Activated CD4-positive, alpha-beta T cell treated with anti-CD3 and anti-CD28 coated beads for 36 hours (primary cell): ENCODE measurements at regions not wholly inside any gene's neighbourhood (a gene's known extent, or its start where the extent isn't known, plus 50 kb on each side); places are given as distances from the start of the nearest gene placed in this dataset.

ENCODE experiments used
- ATAC-seq: fragments of 200-7000 bp; cut with Tn5 transposase; one replicate; pipeline ENCODE4 v1.10.0; 2021; ENCODE audit warnings: mild to moderate bottlenecking, moderate library complexity
- CTCF ChIA-PET: fragments of 350-600 bp; sonication (Branson Sonifier 250); formaldehyde crosslinking; loops from one replicate; lab custom pipeline; 2021; ENCODE audit warnings: antibody characterized with exemption; lab: Charles Lee
- POLR2A ChIA-PET: fragments of 350-600 bp; sonication (Branson Sonifier 250); formaldehyde crosslinking; loops from one replicate; lab custom pipeline; 2021; ENCODE audit warnings: antibody characterized with exemption, inconsistent platforms; lab: Charles Lee
- DNase-seq: peaks from one replicate; pipeline ENCODE4 v3.0.0-alpha.2; 2020
- H3K27ac Mint-ChIP-seq: one replicate; pipeline ENCODE4 v1.8.0; 2021; ENCODE audit warnings: mixed read lengths
- H3K27me3 Mint-ChIP-seq: one replicate; pipeline ENCODE4 v1.8.0; 2021; ENCODE audit warnings: mixed read lengths
- H3K36me3 Mint-ChIP-seq: one replicate; pipeline ENCODE4 v1.8.0; 2021; ENCODE audit warnings: low read depth, mixed read lengths
- H3K4me1 Mint-ChIP-seq: one replicate; pipeline ENCODE4 v1.8.0; 2021; ENCODE audit warnings: mixed read lengths
- H3K4me3 Mint-ChIP-seq: one replicate; pipeline ENCODE4 v1.8.0; 2021; ENCODE audit warnings: mild to moderate bottlenecking, moderate library complexity, mixed read lengths
- H3K9me3 Mint-ChIP-seq: one replicate; pipeline ENCODE4 v1.8.0; 2021; ENCODE audit warnings: low read depth, mixed read lengths
- intact Hi-C, 2 experiments: fragments of 100-400 bp; cut with DNase I in 1 of 2; cut with micrococcal nuclease in 1 of 2; formaldehyde crosslinking; loops; one replicate each; pipeline versions ENCODE4 v1.14.2 to v1.15.1; 2022 to 2024; cut with DNase I, micrococcal nuclease

DNA sequence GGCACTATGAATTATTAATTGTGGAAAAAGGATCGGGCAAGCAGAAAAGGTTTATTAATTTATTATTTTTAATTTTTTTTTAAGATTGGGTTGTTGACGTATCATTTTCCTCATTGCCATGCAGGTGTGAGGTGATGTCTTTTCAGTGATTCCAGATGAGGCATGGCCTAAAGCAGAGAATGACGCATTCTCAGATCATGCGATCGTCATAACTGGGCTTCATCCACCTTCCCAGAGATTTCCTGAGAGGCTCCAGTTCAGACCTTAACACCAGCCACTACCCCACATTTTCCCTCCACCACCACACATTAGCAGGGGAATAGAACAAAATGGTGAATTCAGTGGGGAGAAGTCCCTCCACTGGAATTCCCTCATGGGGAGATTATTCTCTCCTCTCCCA is 518.4 kb upstream of the SPHKAP start:
- intact Hi-C loops = no loop called here
- ATAC-seq (no peak), DNase-seq (no peak)
- H3K4me1 Mint-ChIP-seq = no peaks in the 10 kb centered on the region
- CTCF ChIA-PET = no interaction called here
- no peak overlapping the region for H3K27ac Mint-ChIP-seq
- no peaks in the 10 kb centered on the region for H3K36me3 Mint-ChIP-seq
- POLR2A ChIA-PET = no interaction called here
- peaks cover 6% of the 10 kb centered on the region for H3K9me3 Mint-ChIP-seq
- no peaks in the 10 kb centered on the region for H3K27me3 Mint-ChIP-seq
- no peak overlapping the region for H3K4me3 Mint-ChIP-seq

DNA sequence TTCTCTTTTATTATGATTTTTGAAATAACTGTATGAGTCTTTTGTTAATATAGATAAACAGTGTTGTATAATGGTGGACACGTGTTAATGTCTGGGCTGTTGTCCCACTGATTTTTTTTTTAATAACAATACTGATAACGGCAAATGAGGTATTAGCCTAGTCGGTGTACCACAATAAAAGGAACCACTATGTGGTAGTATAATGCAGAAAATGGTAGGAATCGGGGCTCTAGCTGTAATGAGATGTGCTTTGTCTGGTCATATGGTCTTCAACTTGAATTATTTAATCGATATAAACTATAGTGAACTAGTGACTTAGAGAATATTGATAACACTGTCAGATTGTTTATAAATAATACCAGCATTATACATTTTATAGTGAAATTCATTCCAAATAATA is 517.9 kb upstream of the SPHKAP start:
- CTCF ChIA-PET = interaction anchor here (0.8 to 1.3 kb wide), 2 partner anchors 16 to 76 kb away, joined by 3 to 4 read pairs; no protein-coding TSS in a partner anchor
- Mint-ChIP-seq H3K9me3 (peaks cover 6% of the 10 kb centered on the region), H3K4me3 (no peak overlapping the region), H3K27me3 (no peaks in the 10 kb centered on the region), H3K36me3 (no peaks in the 10 kb centered on the region), H3K4me1 (no peaks in the 10 kb centered on the region), H3K27ac (no peak overlapping the region)
- DNase-seq (no peak), ATAC-seq (no peak)
- intact Hi-C loops = no loop called here
- POLR2A ChIA-PET = no interaction called here

DNA sequence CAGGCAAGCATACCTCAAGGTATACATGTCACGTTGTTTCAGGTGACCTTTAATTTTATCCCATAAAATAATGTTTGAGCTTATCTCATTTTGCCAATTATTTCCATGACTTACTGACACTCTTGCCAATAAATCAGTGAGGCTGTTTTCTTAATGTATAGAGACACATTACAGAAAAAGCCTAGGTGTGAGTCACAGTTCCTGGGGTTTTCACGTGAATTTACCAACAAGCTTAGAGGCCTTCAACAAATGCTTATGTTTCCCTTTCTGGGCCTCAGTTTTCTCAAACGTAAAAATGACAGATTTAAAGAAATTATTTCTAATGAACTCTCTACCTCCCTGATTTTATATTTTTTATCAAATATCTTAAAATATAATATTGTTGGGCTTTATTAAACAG is 517.5 kb upstream of the SPHKAP start:
- peaks cover 9% of the 10 kb centered on the region for H3K9me3 Mint-ChIP-seq
- ChIA-PET POLR2A (no interaction called here), CTCF (interaction anchor here (0.8 to 1.3 kb wide), 2 partner anchors 17 to 77 kb away, joined by 3 to 4 read pairs; no protein-coding TSS in a partner anchor)
- H3K27ac Mint-ChIP-seq = no peak overlapping the region
- no peak overlapping the region for H3K4me3 Mint-ChIP-seq
- intact Hi-C loops = no loop called here
- no peak for DNase-seq
- H3K27me3 Mint-ChIP-seq = no peaks in the 10 kb centered on the region
- no peaks in the 10 kb centered on the region for H3K36me3 Mint-ChIP-seq
- no peaks in the 10 kb centered on the region for H3K4me1 Mint-ChIP-seq
- ATAC-seq = no peak

DNA sequence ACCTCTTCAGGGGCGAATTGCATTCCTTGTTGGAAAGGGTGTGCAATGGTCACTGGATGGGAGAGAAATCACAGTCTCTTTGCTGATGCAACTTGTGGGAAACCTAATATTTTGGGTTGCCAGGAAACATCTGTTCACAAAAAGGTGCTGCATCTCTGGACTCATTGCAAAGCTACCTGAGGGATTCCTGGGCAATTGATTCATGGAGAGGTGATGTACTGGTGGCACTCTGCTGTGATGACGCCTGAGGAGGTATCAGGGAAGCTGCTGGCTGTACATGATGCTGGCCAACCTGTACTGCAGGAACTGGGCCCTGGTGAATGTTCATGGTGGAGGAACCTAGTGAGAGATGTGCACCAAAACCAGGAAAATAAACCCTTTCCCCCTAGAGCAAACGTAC is 516.0 kb upstream of the SPHKAP start:
- ATAC-seq (no peak), DNase-seq (no peak)
- no peaks in the 10 kb centered on the region for H3K36me3 Mint-ChIP-seq
- H3K4me3 Mint-ChIP-seq = no peak overlapping the region
- intact Hi-C loops = no loop called here
- CTCF ChIA-PET = no interaction called here
- H3K4me1 Mint-ChIP-seq = no peaks in the 10 kb centered on the region
- H3K27ac Mint-ChIP-seq = no peak overlapping the region
- POLR2A ChIA-PET = no interaction called here
- peaks cover 9% of the 10 kb centered on the region for H3K9me3 Mint-ChIP-seq
- no peaks in the 10 kb centered on the region for H3K27me3 Mint-ChIP-seq

DNA sequence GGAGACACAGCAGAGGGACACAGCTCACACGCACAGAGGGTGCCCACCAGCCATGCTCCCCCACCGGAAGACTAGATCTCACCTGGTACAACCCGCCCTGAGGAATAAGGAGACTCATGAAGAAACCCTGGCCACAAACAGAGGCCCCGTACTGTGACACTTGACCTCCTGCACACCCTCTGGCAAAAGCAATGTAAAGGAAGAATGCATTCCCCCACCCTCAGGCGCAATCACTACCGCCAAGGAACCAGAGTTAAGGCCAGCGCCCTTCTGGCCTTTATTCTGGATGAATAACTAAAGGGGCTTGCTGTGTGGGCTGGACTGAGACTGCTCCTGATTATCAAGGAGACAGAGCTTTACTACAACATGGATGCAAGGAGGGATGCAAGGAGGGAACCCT is 509.2 kb upstream of the SPHKAP start:
- Mint-ChIP-seq H3K4me1 (no peaks in the 10 kb centered on the region), H3K27me3 (no peaks in the 10 kb centered on the region), H3K9me3 (peaks cover 6% of the 10 kb centered on the region), H3K27ac (no peak overlapping the region), H3K4me3 (no peak overlapping the region), H3K36me3 (no peaks in the 10 kb centered on the region)
- DNase-seq = no peak
- intact Hi-C loops = no loop called here
- ChIA-PET POLR2A (no interaction called here), CTCF (no interaction called here)
- ATAC-seq = no peak

DNA sequence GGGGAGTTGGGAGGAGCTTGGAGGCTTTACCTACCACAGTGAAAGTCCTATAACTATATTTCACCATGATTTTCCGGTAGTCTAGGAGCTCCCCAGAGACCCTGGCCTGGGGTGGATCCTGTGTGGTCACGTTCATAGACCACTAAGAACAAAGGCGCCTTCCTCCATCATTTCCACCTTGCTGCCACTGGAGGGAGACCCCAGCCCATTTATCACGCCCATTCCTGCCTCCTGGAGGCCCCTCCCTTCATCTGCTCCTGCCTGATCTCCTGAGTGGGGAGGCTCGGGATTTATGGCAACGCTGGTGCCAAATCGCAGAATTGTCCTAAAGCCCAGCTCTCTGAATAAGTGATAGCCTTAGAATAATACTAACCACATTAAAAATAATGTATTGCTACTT is 507.6 kb upstream of the SPHKAP start:
- no peaks in the 10 kb centered on the region for H3K36me3 Mint-ChIP-seq
- H3K4me1 Mint-ChIP-seq = no peaks in the 10 kb centered on the region
- no peak overlapping the region for H3K4me3 Mint-ChIP-seq
- H3K27me3 Mint-ChIP-seq = no peaks in the 10 kb centered on the region
- H3K27ac Mint-ChIP-seq = no peak overlapping the region
- CTCF ChIA-PET = no interaction called here
- POLR2A ChIA-PET = no interaction called here
- intact Hi-C loops = no loop called here
- H3K9me3 Mint-ChIP-seq = peaks cover 3% of the 10 kb centered on the region
- no peak for DNase-seq
- ATAC-seq = no peak

DNA sequence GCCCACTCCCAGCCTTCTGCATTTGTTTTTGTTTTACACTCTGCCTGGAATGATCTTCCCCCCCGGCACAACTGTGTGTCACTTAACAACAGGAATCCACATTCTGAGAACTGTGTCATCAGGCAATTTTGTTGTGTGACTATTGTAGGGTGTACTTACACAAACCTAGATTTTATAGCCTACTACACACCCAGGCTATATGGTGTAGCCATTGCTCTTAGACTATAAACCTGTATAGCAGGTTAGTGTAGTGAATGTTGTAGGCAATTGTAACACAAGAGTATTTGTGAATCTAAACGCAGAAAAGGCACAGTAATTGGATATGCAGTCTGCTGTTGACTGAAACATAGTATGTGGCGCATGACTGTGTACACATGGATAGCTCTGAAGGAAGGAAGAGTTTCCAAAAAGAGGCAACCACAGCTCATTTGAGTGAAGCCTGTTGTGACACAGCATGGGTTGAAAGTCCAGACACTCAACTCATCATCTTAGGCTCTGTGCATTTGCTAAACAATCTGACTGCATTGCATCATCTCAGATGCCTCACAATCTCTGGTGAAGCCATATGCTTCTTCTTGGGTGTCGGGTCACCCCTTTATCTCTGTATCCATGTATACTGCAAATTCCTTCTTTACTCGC is 506.6 kb upstream of the SPHKAP start:
- no peak for DNase-seq
- ChIA-PET POLR2A (no interaction called here), CTCF (no interaction called here)
- no peaks in the 10 kb centered on the region for H3K27me3 Mint-ChIP-seq
- H3K27ac Mint-ChIP-seq = no peak overlapping the region
- H3K4me1 Mint-ChIP-seq = no peaks in the 10 kb centered on the region
- H3K4me3 Mint-ChIP-seq = no peak overlapping the region
- ATAC-seq = no peak
- peaks cover 3% of the 10 kb centered on the region for H3K9me3 Mint-ChIP-seq
- intact Hi-C loops = no loop called here
- H3K36me3 Mint-ChIP-seq = no peaks in the 10 kb centered on the region

DNA sequence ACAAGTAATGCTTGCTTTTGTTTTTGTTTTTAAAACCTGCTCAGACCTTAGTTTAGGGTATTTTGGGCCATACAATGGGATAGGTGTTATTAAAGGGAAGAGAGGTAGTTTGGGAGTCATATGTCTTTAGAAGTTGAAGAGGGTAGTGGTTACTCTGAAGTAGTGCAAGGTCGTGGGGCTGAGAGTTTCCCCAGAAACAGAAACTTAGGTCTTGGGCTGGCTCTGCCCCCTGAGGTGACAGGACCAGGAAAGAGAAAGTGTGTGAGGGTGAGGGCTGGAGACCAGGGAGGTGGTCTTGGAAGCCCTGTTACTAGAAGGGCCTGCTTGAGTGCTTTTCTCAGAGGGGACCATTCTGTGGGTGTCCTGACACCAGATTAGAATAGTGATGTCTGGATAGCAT is 500.5 kb upstream of the SPHKAP start:
- Mint-ChIP-seq H3K27me3 (no peaks in the 10 kb centered on the region), H3K36me3 (no peaks in the 10 kb centered on the region), H3K9me3 (no peaks in the 10 kb centered on the region), H3K4me1 (no peaks in the 10 kb centered on the region), H3K27ac (no peak overlapping the region), H3K4me3 (no peak overlapping the region)
- DNase-seq = no peak
- POLR2A ChIA-PET = no interaction called here
- CTCF ChIA-PET = no interaction called here
- intact Hi-C loops = no loop called here
- ATAC-seq = no peak

DNA sequence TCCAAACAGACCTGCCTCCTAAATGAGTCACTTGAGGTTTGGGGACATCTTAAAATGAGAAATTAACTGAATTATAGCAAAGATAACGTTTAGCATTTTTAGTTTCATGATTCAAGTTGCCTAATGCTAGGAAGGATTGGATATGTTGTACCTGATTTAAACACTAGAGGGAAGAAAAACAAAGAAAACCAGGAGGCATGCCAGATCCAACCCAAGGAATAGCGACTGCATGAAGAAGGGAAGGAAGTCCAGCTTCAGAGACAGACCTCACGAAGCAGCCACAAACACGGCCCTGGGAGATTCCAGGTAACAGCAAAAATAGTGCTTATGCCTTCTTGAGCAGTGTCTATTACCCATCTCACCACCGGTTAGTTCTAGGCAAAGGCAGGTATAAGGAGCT is 499.9 kb upstream of the SPHKAP start:
- no peak for ATAC-seq
- no peak overlapping the region for H3K27ac Mint-ChIP-seq
- no peaks in the 10 kb centered on the region for H3K4me1 Mint-ChIP-seq
- intact Hi-C loops = no loop called here
- no peak overlapping the region for H3K4me3 Mint-ChIP-seq
- no peak for DNase-seq
- no peaks in the 10 kb centered on the region for H3K36me3 Mint-ChIP-seq
- POLR2A ChIA-PET = no interaction called here
- no peaks in the 10 kb centered on the region for H3K27me3 Mint-ChIP-seq
- H3K9me3 Mint-ChIP-seq = no peaks in the 10 kb centered on the region
- CTCF ChIA-PET = interaction anchor here (1.0 kb wide), 1 partner anchor 18 kb away, joined by 4 read pairs; no protein-coding TSS in a partner anchor

DNA sequence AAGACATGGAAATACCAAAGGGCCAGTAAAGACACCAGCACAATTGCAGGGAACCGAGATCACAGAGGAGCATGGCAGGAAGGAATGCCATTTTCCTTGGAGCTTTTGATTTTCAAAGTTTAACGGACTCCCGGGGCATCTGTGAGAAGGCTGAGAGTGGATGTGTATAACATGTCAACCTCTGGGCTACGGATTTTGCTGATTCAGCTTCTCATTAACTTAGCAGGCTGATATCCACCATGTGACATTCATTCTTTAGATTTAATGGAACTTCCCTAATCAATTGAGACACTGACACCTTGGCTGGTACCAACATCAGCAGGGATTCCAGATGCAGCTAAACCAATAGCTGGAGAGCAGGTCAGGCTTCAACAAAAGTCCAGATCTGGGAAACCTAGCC is 496.6 kb upstream of the SPHKAP start:
- intact Hi-C loops = no loop called here
- Mint-ChIP-seq H3K4me1 (no peaks in the 10 kb centered on the region), H3K9me3 (no peaks in the 10 kb centered on the region), H3K27me3 (no peaks in the 10 kb centered on the region), H3K4me3 (no peak overlapping the region), H3K36me3 (no peaks in the 10 kb centered on the region), H3K27ac (no peak overlapping the region)
- ChIA-PET POLR2A (no interaction called here), CTCF (no interaction called here)
- ATAC-seq (no peak), DNase-seq (no peak)

DNA sequence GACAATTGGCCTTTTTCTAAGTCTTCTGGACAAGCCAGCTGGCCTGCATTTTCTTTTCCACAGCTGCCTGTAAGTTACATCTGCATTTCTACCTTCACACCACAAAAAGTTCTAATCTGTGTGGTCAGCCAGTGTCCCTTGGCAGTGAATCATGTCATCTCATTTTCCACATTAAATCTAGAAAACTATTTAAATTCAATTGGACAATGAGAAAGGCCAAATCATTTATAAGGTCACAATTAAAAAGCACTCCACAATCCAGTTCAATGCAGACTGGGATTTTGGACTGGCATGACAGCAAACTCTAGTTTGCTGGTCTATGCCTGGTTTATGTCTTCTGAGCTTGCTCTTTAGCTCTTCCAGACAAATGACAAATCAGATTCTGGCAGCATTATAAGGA is 494.2 kb upstream of the SPHKAP start:
- H3K36me3 Mint-ChIP-seq = no peaks in the 10 kb centered on the region
- DNase-seq (no peak), ATAC-seq (no peak)
- H3K4me3 Mint-ChIP-seq = no peak overlapping the region
- no peak overlapping the region for H3K27ac Mint-ChIP-seq
- intact Hi-C loops = no loop called here
- H3K27me3 Mint-ChIP-seq = no peaks in the 10 kb centered on the region
- CTCF ChIA-PET = no interaction called here
- POLR2A ChIA-PET = no interaction called here
- H3K9me3 Mint-ChIP-seq = no peaks in the 10 kb centered on the region
- H3K4me1 Mint-ChIP-seq = no peaks in the 10 kb centered on the region

DNA sequence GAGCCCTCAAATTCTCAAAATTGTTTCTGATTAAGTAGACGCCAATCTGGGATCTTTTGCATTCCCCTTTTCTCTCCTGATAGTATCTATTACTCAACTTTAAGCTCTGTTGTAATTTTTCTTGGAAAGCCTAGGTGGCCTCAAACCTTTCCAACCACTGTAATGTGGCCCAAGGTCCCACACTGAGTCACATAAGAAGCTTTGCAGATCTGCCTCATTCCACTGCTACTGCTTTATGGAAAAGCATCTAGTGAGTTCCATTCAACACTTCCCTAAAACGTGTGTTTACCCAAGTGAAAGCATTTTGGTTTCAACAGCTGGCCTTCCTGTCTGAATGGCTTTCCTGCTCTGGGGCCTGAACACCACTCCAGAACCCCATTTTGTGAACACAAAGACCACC is 493.6 kb upstream of the SPHKAP start:
- Mint-ChIP-seq H3K27ac (no peak overlapping the region), H3K9me3 (no peaks in the 10 kb centered on the region), H3K27me3 (no peaks in the 10 kb centered on the region), H3K36me3 (no peaks in the 10 kb centered on the region), H3K4me1 (no peaks in the 10 kb centered on the region), H3K4me3 (no peak overlapping the region)
- no peak for ATAC-seq
- POLR2A ChIA-PET = no interaction called here
- CTCF ChIA-PET = no interaction called here
- intact Hi-C loops = no loop called here
- DNase-seq = no peak
